Endothelial cell of umbilical vein (primary cell): ENCODE measurements at regions not wholly inside any gene's neighbourhood (a gene's known extent, or its start where the extent isn't known, plus 50 kb on each side); places are given as distances from the start of the nearest gene placed in this dataset.

Source experiments
- BruUV-seq: library from RNA; stranded (reverse); fragments of 400-500 nt; replicated peaks from 2 replicates; lab custom pipeline; 2021; lab: Mats Ljungman, UMichigan
- CTCF ChIA-PET: fragments of 300-600, 350-600 bp; sonication (Branson Sonifier 250); formaldehyde crosslinking; loops from one replicate; lab custom pipeline; 2021; ENCODE audit warnings: antibody characterized with exemption, inconsistent platforms; lab: Charles Lee
- POLR2A ChIA-PET: fragments of 300-600, 350-600 bp; sonication (Branson Sonifier 250); formaldehyde crosslinking; loops from one replicate; lab custom pipeline; 2021; ENCODE audit warnings: antibody characterized with exemption, inconsistent platforms; lab: Charles Lee
- DNase-seq: peaks from one replicate; pipeline ENCODE4 v3.0.0-alpha.2; 2011; ENCODE audit warnings: low read depth, low spot score
- FAIRE-seq: peaks from 2 replicates; lab custom pipeline; 2011; peaks lifted over from hg19 to GRCh38; lab: Jason Lieb, UNC
- H2AFZ ChIP-seq: 2 replicates; pipeline ENCODE4 v1.6.0; 2012; ENCODE audit warnings: low read depth, low read length, control low read depth, inconsistent platforms
- H3K27ac ChIP-seq: 2 replicates; pipeline ENCODE4 v1.5.1; 2011; ENCODE audit warnings: low read depth, mild to moderate bottlenecking, control low read depth, low read length, moderate library complexity; ENCODE audit not compliant: insufficient read depth
- H3K27me3 ChIP-seq, 2 experiments: 2 replicates each; pipeline versions ENCODE4 v1.6.0 to v1.6.1; 2011; ENCODE audit warnings: low read length in 2 of 2, mixed read lengths in 1 of 2; ENCODE audit not compliant: control insufficient read depth in 2 of 2, insufficient read depth in 2 of 2
- H3K36me3 ChIP-seq, 2 experiments: 2 replicates in 1 of 2; 3 replicates in 1 of 2; pipeline ENCODE4 v1.5.1; 2011; ENCODE audit warnings: low read length in 2 of 2, mild to moderate bottlenecking in 1 of 2, moderate library complexity in 1 of 2; ENCODE audit not compliant: control insufficient read depth in 2 of 2, insufficient read depth in 2 of 2; ENCODE audit errors: extremely low read depth in 1 of 2
- H3K4me1 ChIP-seq: 3 replicates; pipeline ENCODE4 v1.5.1; 2011; ENCODE audit warnings: mild to moderate bottlenecking, low read length; ENCODE audit not compliant: control insufficient read depth, insufficient read depth; ENCODE audit errors: extremely low read depth
- H3K4me2 ChIP-seq: 2 replicates; pipeline ENCODE4 v1.6.1; 2011; ENCODE audit warnings: low read length, control low read depth, mixed read lengths; ENCODE audit not compliant: insufficient read depth
- H3K4me3 ChIP-seq, 3 experiments: fragments of 200-600 bp in 1 of 3; sonication (generic), shearing (Covaris generic) in 1 of 3; replicated peaks in 1 of 3; 2 replicates each; pipeline ENCODE4 v1.5.1; 2011 to 2016; ENCODE audit warnings: control low read depth in 3 of 3, low read length in 3 of 3, mild to moderate bottlenecking in 2 of 3, inconsistent platforms in 1 of 3, low read depth in 1 of 3, moderate library complexity in 1 of 3; ENCODE audit not compliant: insufficient read depth in 1 of 3
- H3K79me2 ChIP-seq: 2 replicates; pipeline ENCODE4 v1.6.0; 2012; ENCODE audit warnings: low read length, inconsistent platforms; ENCODE audit not compliant: control insufficient read depth, insufficient read depth
- H3K9ac ChIP-seq: replicated peaks from 2 replicates; pipeline ENCODE3; 2011; ENCODE audit warnings: low read length, control low read depth; ENCODE audit not compliant: insufficient read depth; ENCODE audit errors: extremely low read depth
- H3K9me1 ChIP-seq: replicated peaks from 3 replicates; pipeline ENCODE4 v1.6.0; 2011; ENCODE audit warnings: mild to moderate bottlenecking, low read length; ENCODE audit not compliant: control insufficient read depth, insufficient read depth; ENCODE audit errors: extremely low read depth
- H3K9me3 ChIP-seq: replicated peaks from 2 replicates; pipeline ENCODE4 v1.5.1; 2012; ENCODE audit warnings: low read length, inconsistent platforms; ENCODE audit not compliant: control insufficient read depth, insufficient read depth
- H4K20me1 ChIP-seq: replicated peaks from 2 replicates; pipeline ENCODE3; 2011; ENCODE audit warnings: mild to moderate bottlenecking, low read length; ENCODE audit not compliant: control insufficient read depth, insufficient read depth; ENCODE audit errors: extremely low read depth
- CTCF ChIP-seq, 2 donors: IDR thresholded peaks; 1 replicate in 1 of 2; 2 replicates in 1 of 2; pipeline ENCODE4 v1.5.1; 2011; ENCODE audit warnings: low read length in 2 of 2, mild to moderate bottlenecking in 2 of 2, moderate library complexity in 2 of 2, control low read depth in 1 of 2, inconsistent platforms in 1 of 2, low read depth in 1 of 2; ENCODE audit not compliant: insufficient read depth in 1 of 2; ENCODE audit errors: extremely low read depth in 1 of 2
- EZH2 ChIP-seq: IDR thresholded peaks from 2 replicates; pipeline ENCODE4 v1.6.1; 2012; ENCODE audit warnings: borderline replicate concordance, low read depth, mild to moderate bottlenecking, moderate library complexity, low read length, inconsistent platforms; ENCODE audit not compliant: severe bottlenecking
- FOS ChIP-seq: IDR thresholded peaks from 2 replicates; pipeline ENCODE4 v1.6.1; 2011; ENCODE audit warnings: mild to moderate bottlenecking, low read length, moderate library complexity, borderline replicate concordance; ENCODE audit not compliant: insufficient read depth
- GATA2 ChIP-seq: IDR thresholded peaks from 2 replicates; pipeline ENCODE4 v1.7.0; 2011; ENCODE audit warnings: low read depth, mild to moderate bottlenecking, moderate library complexity, mixed read lengths, low read length; ENCODE audit not compliant: insufficient read length, insufficient read depth
- JUN ChIP-seq: IDR thresholded peaks from 2 replicates; pipeline ENCODE4 v1.6.1; 2011; ENCODE audit warnings: borderline replicate concordance, low read depth; ENCODE audit not compliant: insufficient read length, insufficient read depth
- MAX ChIP-seq: IDR thresholded peaks from 2 replicates; pipeline ENCODE4 v1.6.1; 2011; ENCODE audit not compliant: insufficient read depth, insufficient read length
- MYC ChIP-seq: IDR thresholded peaks from one replicate; pipeline ENCODE4 v1.6.1; 2011; ENCODE audit warnings: mild to moderate bottlenecking, low read depth, low read length
- POLR2A ChIP-seq: IDR thresholded peaks from 2 replicates; pipeline ENCODE4 v1.6.1; 2012; ENCODE audit warnings: low read depth, mild to moderate bottlenecking, control low read depth, low read length
- POLR2AphosphoS5 ChIP-seq: IDR thresholded peaks from 2 replicates; pipeline ENCODE4 v1.6.1; 2012; ENCODE audit warnings: low read depth, mild to moderate bottlenecking, control low read depth, low read length, moderate library complexity; ENCODE audit not compliant: insufficient read depth
- dilution Hi-C: fragments of 300-500 bp; cut with MboI; formaldehyde crosslinking; loops from one replicate; pipeline ENCODE4 v1.15.0; 2019; ENCODE audit warnings: low sequenced_read_pairs; ENCODE audit not compliant: extremely low pct_ligation_motif_present
- intact Hi-C: fragments of 100-400 bp; cut with micrococcal nuclease; formaldehyde crosslinking; loops from one replicate; pipeline ENCODE4 v1.10.0; 2022

GRCh38 chr1:168789501-168789900 lies 60.5 kb upstream of the DPT start:
- no peaks in the 10 kb centered on the region for H4K20me1 ChIP-seq
- H3K27ac ChIP-seq = no peak overlapping the region
- no peaks in the 10 kb centered on the region for H3K27me3 ChIP-seq
- no peak for TF ChIP-seq GATA2
- CTCF ChIA-PET = no interaction called here
- dilution Hi-C loops = no loop called here
- FAIRE-seq (no peak), DNase-seq (no peak)
- BruUV-seq = no TSS peak
- no peaks in the 10 kb centered on the region for H3K9me1 ChIP-seq
- intact Hi-C loops = no loop called here
- no peak overlapping the region for H3K4me3 ChIP-seq
- no peaks in the 10 kb centered on the region for H3K36me3 ChIP-seq
- H3K4me1 ChIP-seq = no peaks in the 10 kb centered on the region
- no peaks in the 10 kb centered on the region for H3K79me2 ChIP-seq
- no peaks in the 10 kb centered on the region for H3K9me3 ChIP-seq
- no peak overlapping the region for H3K9ac ChIP-seq
- no peak overlapping the region for H2AFZ ChIP-seq
- no peak overlapping the region for H3K4me2 ChIP-seq
- POLR2A ChIA-PET = no interaction called here

GRCh38 chr1:168792142-168792541 lies 63.1 kb upstream of the DPT start:
- no peak for FAIRE-seq
- Histone ChIP-seq H3K4me3 (no peak overlapping the region), H3K9ac (no peak overlapping the region), H3K4me2 (no peak overlapping the region), H3K27ac (no peak overlapping the region), H3K9me1 (no peaks in the 10 kb centered on the region), H3K27me3 (no peaks in the 10 kb centered on the region), H3K36me3 (no peaks in the 10 kb centered on the region), H3K4me1 (no peaks in the 10 kb centered on the region), H3K79me2 (no peaks in the 10 kb centered on the region), H3K9me3 (no peaks in the 10 kb centered on the region), H2AFZ (no peak overlapping the region), H4K20me1 (no peaks in the 10 kb centered on the region)
- no TSS peak for BruUV-seq
- ChIA-PET POLR2A (no interaction called here), CTCF (no interaction called here)
- dilution Hi-C loops = no loop called here
- DNase-seq = no peak
- intact Hi-C loops = no loop called here
- no peak for TF ChIP-seq JUN
- no peak for TF ChIP-seq MYC
- TF ChIP-seq MAX = no peak
- TF ChIP-seq POLR2A = no peak
- TF ChIP-seq FOS = no peak
- no peak for TF ChIP-seq CTCF (IDR thresholded peaks at IDR 0.05; ENCODE audit: extremely low read depth in 1 of 2, insufficient read depth in 1 of 2, low read depth in 1 of 2, low read length in 2 of 2)
- no peak for TF ChIP-seq EZH2
- TF ChIP-seq POLR2AphosphoS5 = no peak
- no peak for TF ChIP-seq GATA2
